ENCODE measurements at regions not wholly inside any gene's neighbourhood (a gene's known extent, or its start where the extent isn't known, plus 50 kb on each side); places are given as distances from the start of the nearest gene placed in this dataset.

DNA sequence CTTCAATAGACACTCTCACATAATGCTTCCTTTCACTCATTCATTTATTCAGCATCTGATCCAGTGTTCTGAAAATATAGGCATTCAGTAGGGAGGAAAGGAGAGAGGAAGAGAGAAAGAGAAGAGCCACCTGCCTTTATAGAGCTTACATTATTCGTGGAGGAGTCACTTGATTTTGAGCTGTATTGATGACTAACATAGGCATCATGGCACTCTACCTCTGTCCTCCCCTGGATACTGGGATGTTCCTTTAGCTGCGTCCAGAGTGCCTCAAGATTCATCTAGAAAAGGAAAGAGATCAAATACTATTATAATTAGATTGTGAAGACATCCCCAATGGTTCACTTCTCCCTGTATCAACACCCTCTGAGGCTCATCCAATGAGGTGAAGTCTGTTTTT lies 345.1 kb downstream of the SPATA31D1 start:
- H2AFZ ChIP-seq (ENCODE audit: low read length): no peak overlapping the region
- H4K20me1 ChIP-seq (ENCODE audit: control insufficient read depth, insufficient read depth, insufficient read length): no peaks in the 10 kb centered on the region
- no peaks in the 10 kb centered on the region for H3K27me3 ChIP-seq (ENCODE audit: insufficient read depth, low read length)
- H3K27ac Mint-ChIP-seq: no peak overlapping the region
- H3K23ac ChIP-seq (ENCODE audit: insufficient read length, low read depth, low read length): no peak overlapping the region
- H4K91ac ChIP-seq (ENCODE audit: insufficient read length, low read depth, low read length): no peak overlapping the region
- H3K36me3 Mint-ChIP-seq (ENCODE audit: insufficient read depth in 1 of 3, low read depth in 3 of 3): no peaks in the 10 kb centered on the region; a peak in 1 of 7 replicates
- H3K9me3 Mint-ChIP-seq: no peaks in the 10 kb centered on the region
- H2AK5ac ChIP-seq (ENCODE audit: insufficient read length, low read length): no peak overlapping the region
- H2BK12ac ChIP-seq (ENCODE audit: insufficient read length, low read depth, low read length): no peak overlapping the region
- H3K27ac ChIP-seq (ENCODE audit: insufficient read length, low read depth, low read length): no peak overlapping the region
- TF ChIP-seq, protein P1, sequence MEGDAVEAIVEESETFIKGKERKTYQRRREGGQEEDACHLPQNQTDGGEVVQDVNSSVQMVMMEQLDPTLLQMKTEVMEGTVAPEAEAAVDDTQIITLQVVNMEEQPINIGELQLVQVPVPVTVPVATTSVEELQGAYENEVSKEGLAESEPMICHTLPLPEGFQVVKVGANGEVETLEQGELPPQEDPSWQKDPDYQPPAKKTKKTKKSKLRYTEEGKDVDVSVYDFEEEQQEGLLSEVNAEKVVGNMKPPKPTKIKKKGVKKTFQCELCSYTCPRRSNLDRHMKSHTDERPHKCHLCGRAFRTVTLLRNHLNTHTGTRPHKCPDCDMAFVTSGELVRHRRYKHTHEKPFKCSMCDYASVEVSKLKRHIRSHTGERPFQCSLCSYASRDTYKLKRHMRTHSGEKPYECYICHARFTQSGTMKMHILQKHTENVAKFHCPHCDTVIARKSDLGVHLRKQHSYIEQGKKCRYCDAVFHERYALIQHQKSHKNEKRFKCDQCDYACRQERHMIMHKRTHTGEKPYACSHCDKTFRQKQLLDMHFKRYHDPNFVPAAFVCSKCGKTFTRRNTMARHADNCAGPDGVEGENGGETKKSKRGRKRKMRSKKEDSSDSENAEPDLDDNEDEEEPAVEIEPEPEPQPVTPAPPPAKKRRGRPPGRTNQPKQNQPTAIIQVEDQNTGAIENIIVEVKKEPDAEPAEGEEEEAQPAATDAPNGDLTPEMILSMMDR (conservative IDR thresholded peaks at IDR 0.05): no peak
- no peak overlapping the region for H3T11ph ChIP-seq (ENCODE audit: low read length)
- no peaks in the 10 kb centered on the region for H3K4me1 ChIP-seq (ENCODE audit: insufficient read depth, low read length)
- no peak overlapping the region for H4K8ac ChIP-seq (replicated peaks; ENCODE audit: insufficient read length, low read depth, low read length)
- H2BK5ac ChIP-seq (ENCODE audit: insufficient read length, low read length): no peak overlapping the region
- no peak overlapping the region for H3K4me2 ChIP-seq (ENCODE audit: insufficient read depth, insufficient read length, low read length)
- no CpG with 5 or more reads among the region's 2 CpGs for WGBS (ENCODE audit: extremely low coverage, insufficient read length, low lambda C conversion rate)
- no peak overlapping the region for H3K56ac ChIP-seq (ENCODE audit: insufficient read length, low read depth, low read length)
- H3K4me3 Mint-ChIP-seq: no peak overlapping the region
- no peak overlapping the region for H2BK120ac ChIP-seq (ENCODE audit: low read depth, low read length, poor library complexity, severe bottlenecking)
- DNase-seq: no peak
- no peak overlapping the region for H4K5ac ChIP-seq (ENCODE audit: insufficient read length, low read depth, low read length)
- H3K23me2 ChIP-seq (ENCODE audit: insufficient read length, low read depth, low read length, poor library complexity, severe bottlenecking): no peaks in the 10 kb centered on the region
- H3K4ac ChIP-seq (ENCODE audit: low read depth, low read length): no peak overlapping the region
- H3K27me3 Mint-ChIP-seq (ENCODE audit: low read depth): no peaks in the 10 kb centered on the region
- H3K9ac ChIP-seq (ENCODE audit: extremely low read depth, insufficient read length, low read length): no peak overlapping the region
- no peak overlapping the region for H2BK15ac ChIP-seq (ENCODE audit: low read depth, low read length)
- H2BK20ac ChIP-seq (ENCODE audit: low read depth, low read length, poor library complexity, severe bottlenecking): no peak overlapping the region
- H3K79me2 ChIP-seq (ENCODE audit: insufficient read depth, low read length): no peaks in the 10 kb centered on the region
- H3K18ac ChIP-seq (ENCODE audit: insufficient read length, low read depth, low read length): no peak overlapping the region
- H3K79me1 ChIP-seq (ENCODE audit: insufficient read depth, low read depth, low read length, poor library complexity, severe bottlenecking): no peaks in the 10 kb centered on the region
- H3K14ac ChIP-seq (ENCODE audit: insufficient read depth, low read length): no peak overlapping the region
- peaks cover 0 to 2% of the 10 kb centered on the region in 2 experiments; a peak in 1 of 4 replicates for H3K4me1 Mint-ChIP-seq
- H3K9me3 ChIP-seq (ENCODE audit: control insufficient read depth, low read depth, low read length): no peaks in the 10 kb centered on the region
